22Rv1 (cell line): ENCODE measurements at regions not wholly inside any gene's neighbourhood (a gene's known extent, or its start where the extent isn't known, plus 50 kb on each side); places are given as distances from the start of the nearest gene placed in this dataset.

Experiments used
- CTCF ChIP-seq: fragments of 450-650 bp; IDR thresholded peaks from 2 replicates; pipeline ENCODE4 v1.5.1; 2017; ENCODE audit warnings: mild to moderate bottlenecking
- ZFX ChIP-seq: fragments of 450-650 bp; IDR thresholded peaks from 2 replicates; pipeline ENCODE4 v1.6.1; 2017; ENCODE audit warnings: antibody characterized with exemption, borderline replicate concordance

- no peak for TF ChIP-seq ZFX
- TF ChIP-seq CTCF = no peak
Observed at GRCh38 chrX:97668126-97668525, 784.4 kb downstream of the RPA4 start.
